ENCODE measurements at regions not wholly inside any gene's neighbourhood (a gene's known extent, or its start where the extent isn't known, plus 50 kb on each side); places are given as distances from the start of the nearest gene placed in this dataset.

- Histone ChIP-seq H3K27ac (ENCODE audit: low read depth, low read length) (no peak overlapping the region), H3K4me1 (ENCODE audit: insufficient read depth, low read length) (no peaks in the 10 kb centered on the region), H3K9me3 (ENCODE audit: insufficient read depth, low read depth, low read length) (no peaks in the 10 kb centered on the region), H4K20me1 (ENCODE audit: insufficient read depth, low read length) (no peaks in the 10 kb centered on the region), H3K27me3 (ENCODE audit: insufficient read depth, low read length) (no peaks in the 10 kb centered on the region), H3K9ac (ENCODE audit: low read length) (no peak overlapping the region), H3K4me3 (ENCODE audit: insufficient read depth, low read depth, low read length) (no peak overlapping the region), H2AFZ (ENCODE audit: low read depth, low read length) (no peak overlapping the region), H3K4me2 (ENCODE audit: low read length) (no peak overlapping the region), H3K36me3 (ENCODE audit: insufficient read depth, low read length) (no peaks in the 10 kb centered on the region), H3K79me2 (ENCODE audit: insufficient read depth, low read length) (no peaks in the 10 kb centered on the region)
- H3K9me3 Mint-ChIP-seq (ENCODE audit: unreplicated experiment) = peaks cover 1% of the 10 kb centered on the region
- no peak overlapping the region for H3K27ac Mint-ChIP-seq (ENCODE audit: unreplicated experiment)
- FAIRE-seq = no peak
- TF ChIP-seq EZH2 (IDR thresholded peaks at IDR 0.05; ENCODE audit: insufficient read depth, low read length) (no peak), CTCF (IDR thresholded peaks at IDR 0.05; ENCODE audit: insufficient read depth, low read depth, low read length) (no peak)
- no peak for DNase-seq (ENCODE audit: low read depth)
- H3K27me3 Mint-ChIP-seq (ENCODE audit: low read depth, unreplicated experiment) = no peaks in the 10 kb centered on the region
- H3K4me3 Mint-ChIP-seq (ENCODE audit: unreplicated experiment) = no peak overlapping the region
- H3K36me3 Mint-ChIP-seq (ENCODE audit: low read depth, unreplicated experiment) = peaks cover 4% of the 10 kb centered on the region
- H3K4me1 Mint-ChIP-seq (ENCODE audit: low read depth, unreplicated experiment) = peaks cover 7% of the 10 kb centered on the region
Observed at GRCh38 chr13:33692531-33692930, 125.4 kb upstream of the RFC3 start.

- H3K27ac Mint-ChIP-seq (ENCODE audit: unreplicated experiment) = no peak overlapping the region
- TF ChIP-seq CTCF (IDR thresholded peaks at IDR 0.05; ENCODE audit: insufficient read depth, low read depth, low read length) = no peak
- TF ChIP-seq EZH2 (IDR thresholded peaks at IDR 0.05; ENCODE audit: insufficient read depth, low read length) = no peak
Observed at GRCh38 chr13:33694546-33694945, 123.4 kb upstream of the RFC3 start.

GRCh38 chr13:33696530-33696929, 121.4 kb upstream of the RFC3 start:
- Mint-ChIP-seq H3K4me1 (ENCODE audit: low read depth, unreplicated experiment) (peaks cover 10% of the 10 kb centered on the region), H3K27me3 (ENCODE audit: low read depth, unreplicated experiment) (no peaks in the 10 kb centered on the region), H3K36me3 (ENCODE audit: low read depth, unreplicated experiment) (peaks cover 2% of the 10 kb centered on the region), H3K4me3 (ENCODE audit: unreplicated experiment) (no peak overlapping the region), H3K9me3 (ENCODE audit: unreplicated experiment) (no peaks in the 10 kb centered on the region), H3K27ac (ENCODE audit: unreplicated experiment) (no peak overlapping the region)
- H3K4me2 ChIP-seq (ENCODE audit: low read length) = no peak overlapping the region
- H3K4me3 ChIP-seq (ENCODE audit: insufficient read depth, low read depth, low read length) = no peak overlapping the region
- no peak overlapping the region for H3K9ac ChIP-seq (ENCODE audit: low read length)
- FAIRE-seq (no peak), DNase-seq (ENCODE audit: low read depth) (no peak)
- H3K9me3 ChIP-seq (ENCODE audit: insufficient read depth, low read depth, low read length) = no peaks in the 10 kb centered on the region
- H3K79me2 ChIP-seq (ENCODE audit: insufficient read depth, low read length) = no peaks in the 10 kb centered on the region
- no peaks in the 10 kb centered on the region for H3K4me1 ChIP-seq (ENCODE audit: insufficient read depth, low read length)
- no peaks in the 10 kb centered on the region for H4K20me1 ChIP-seq (ENCODE audit: insufficient read depth, low read length)
- no peak for TF ChIP-seq CTCF (IDR thresholded peaks at IDR 0.05; ENCODE audit: insufficient read depth, low read depth, low read length)
- TF ChIP-seq EZH2 (IDR thresholded peaks at IDR 0.05; ENCODE audit: insufficient read depth, low read length) = no peak
- H2AFZ ChIP-seq (ENCODE audit: low read depth, low read length) = no peak overlapping the region
- no peaks in the 10 kb centered on the region for H3K27me3 ChIP-seq (ENCODE audit: insufficient read depth, low read length)
- H3K27ac ChIP-seq (ENCODE audit: low read depth, low read length) = no peak overlapping the region
- H3K36me3 ChIP-seq (ENCODE audit: insufficient read depth, low read length) = no peaks in the 10 kb centered on the region

More at GRCh38 chr13:33694546-33694945, 123.4 kb upstream of the RFC3 start:
- H3K27me3 ChIP-seq (ENCODE audit: insufficient read depth, low read length) = no peaks in the 10 kb centered on the region
- H3K27me3 Mint-ChIP-seq (ENCODE audit: low read depth, unreplicated experiment) = no peaks in the 10 kb centered on the region
- no peaks in the 10 kb centered on the region for H3K9me3 Mint-ChIP-seq (ENCODE audit: unreplicated experiment)
- no peak overlapping the region for H3K27ac ChIP-seq (ENCODE audit: low read depth, low read length)
- H3K4me2 ChIP-seq (ENCODE audit: low read length) = no peak overlapping the region
- H2AFZ ChIP-seq (ENCODE audit: low read depth, low read length) = no peak overlapping the region
- H3K36me3 Mint-ChIP-seq (ENCODE audit: low read depth, unreplicated experiment) = peaks cover 2% of the 10 kb centered on the region
- H3K9me3 ChIP-seq (ENCODE audit: insufficient read depth, low read depth, low read length) = no peaks in the 10 kb centered on the region
- peaks cover 10% of the 10 kb centered on the region for H3K4me1 Mint-ChIP-seq (ENCODE audit: low read depth, unreplicated experiment)
- FAIRE-seq = no peak
- H3K4me1 ChIP-seq (ENCODE audit: insufficient read depth, low read length) = no peaks in the 10 kb centered on the region
- H3K4me3 ChIP-seq (ENCODE audit: insufficient read depth, low read depth, low read length) = no peak overlapping the region
- no peaks in the 10 kb centered on the region for H3K79me2 ChIP-seq (ENCODE audit: insufficient read depth, low read length)
- H3K9ac ChIP-seq (ENCODE audit: low read length) = no peak overlapping the region
- H4K20me1 ChIP-seq (ENCODE audit: insufficient read depth, low read length) = no peaks in the 10 kb centered on the region
- no peak overlapping the region for H3K4me3 Mint-ChIP-seq (ENCODE audit: unreplicated experiment)
- no peak for DNase-seq (ENCODE audit: low read depth)
- H3K36me3 ChIP-seq (ENCODE audit: insufficient read depth, low read length) = no peaks in the 10 kb centered on the region
